ENCODE measurements at regions not wholly inside any gene's neighbourhood (a gene's known extent, or its start where the extent isn't known, plus 50 kb on each side); places are given as distances from the start of the nearest gene placed in this dataset.

DNA sequence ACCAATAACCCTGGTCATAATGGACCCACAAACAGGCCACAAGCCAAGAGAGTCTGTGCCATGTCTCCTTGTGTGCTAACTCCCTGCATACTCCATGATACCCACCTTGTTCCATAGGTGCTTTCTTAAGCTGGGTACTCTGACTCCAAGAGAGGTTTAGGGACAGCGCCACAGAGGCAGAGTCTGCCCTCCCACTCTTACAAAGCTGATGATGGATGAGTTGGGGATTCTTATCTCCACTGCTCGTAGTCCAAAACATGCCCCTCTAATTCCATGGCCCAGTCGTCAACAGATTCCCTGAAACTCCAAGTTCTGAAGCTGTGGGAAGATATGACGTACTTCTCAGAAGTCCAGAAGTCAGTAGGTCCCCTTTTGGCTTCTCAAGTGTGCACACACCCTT, 184.4 kb upstream of the CCL2 start:
- H3K4me3 ChIP-seq (ENCODE audit: insufficient read depth, low read length), result no peak overlapping the region
- H2AFZ ChIP-seq (ENCODE audit: low read length), result no peak overlapping the region
- H3K27ac ChIP-seq (ENCODE audit: low read depth, low read length), result no peak overlapping the region
- H3K79me2 ChIP-seq (ENCODE audit: insufficient read depth, low read length), result no peaks in the 10 kb centered on the region
- H3K27me3 ChIP-seq (ENCODE audit: insufficient read depth, low read length), result no peaks in the 10 kb centered on the region
- no peak for TF ChIP-seq CTCF (IDR thresholded peaks at IDR 0.05; ENCODE audit: extremely low read depth, low read depth, low read length)
- no peaks in the 10 kb centered on the region for H4K20me1 ChIP-seq (ENCODE audit: insufficient read depth, low read length)
- no peaks in the 10 kb centered on the region for H3K9me3 ChIP-seq (ENCODE audit: low read depth, low read length)
- H3K36me3 ChIP-seq (ENCODE audit: insufficient read depth, low read length), result no peaks in the 10 kb centered on the region
- no peak overlapping the region for H3K4me2 ChIP-seq (ENCODE audit: insufficient read depth, low read length)
- no peaks in the 10 kb centered on the region for H3K4me1 ChIP-seq (ENCODE audit: insufficient read depth, low read length)
- no peak for DNase-seq (ENCODE audit: insufficient read length, low spot score, missing footprints)

DNA sequence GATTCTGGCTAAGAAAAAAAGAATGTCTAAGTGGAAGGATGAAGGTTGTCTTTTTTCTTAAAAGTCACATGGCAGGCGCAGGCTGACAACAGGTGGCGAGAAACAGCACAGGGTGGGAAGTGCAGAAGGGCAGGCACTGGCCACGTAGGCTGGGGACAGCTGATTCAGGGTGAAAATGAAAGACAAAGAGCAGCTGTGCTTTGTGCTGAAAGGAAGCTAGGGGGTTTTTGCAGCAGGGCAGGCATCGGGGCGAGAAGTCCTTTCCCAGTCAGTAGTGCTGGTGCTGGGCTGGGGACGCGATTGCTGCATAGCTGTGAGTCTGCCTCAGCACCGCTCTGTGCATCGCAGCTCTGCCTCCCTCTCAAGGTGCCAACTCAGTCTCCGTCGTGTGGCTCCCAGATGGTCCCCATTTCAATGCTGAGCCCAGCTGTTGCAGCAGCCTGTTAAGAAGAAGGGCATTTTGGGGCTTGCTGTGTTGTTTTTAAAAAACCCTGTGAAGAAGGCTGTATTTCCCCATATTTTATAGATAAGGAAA, 183.1 kb upstream of the CCL2 start:
- H3K4me3 ChIP-seq (ENCODE audit: insufficient read depth, low read length), result no peak overlapping the region
- DNase-seq (ENCODE audit: insufficient read length, low spot score, missing footprints), result no peak
- no peaks in the 10 kb centered on the region for H3K27me3 ChIP-seq (ENCODE audit: insufficient read depth, low read length)
- H3K36me3 ChIP-seq (ENCODE audit: insufficient read depth, low read length), result no peaks in the 10 kb centered on the region
- no peak overlapping the region for H3K27ac ChIP-seq (ENCODE audit: low read depth, low read length)
- no peak for TF ChIP-seq CTCF (IDR thresholded peaks at IDR 0.05; ENCODE audit: extremely low read depth, low read depth, low read length)
- H3K79me2 ChIP-seq (ENCODE audit: insufficient read depth, low read length), result no peaks in the 10 kb centered on the region
- no peaks in the 10 kb centered on the region for H3K4me1 ChIP-seq (ENCODE audit: insufficient read depth, low read length)
- no peak overlapping the region for H3K4me2 ChIP-seq (ENCODE audit: insufficient read depth, low read length)
- no peaks in the 10 kb centered on the region for H4K20me1 ChIP-seq (ENCODE audit: insufficient read depth, low read length)
- no peaks in the 10 kb centered on the region for H3K9me3 ChIP-seq (ENCODE audit: low read depth, low read length)
- H2AFZ ChIP-seq (ENCODE audit: low read length), result no peak overlapping the region

DNA sequence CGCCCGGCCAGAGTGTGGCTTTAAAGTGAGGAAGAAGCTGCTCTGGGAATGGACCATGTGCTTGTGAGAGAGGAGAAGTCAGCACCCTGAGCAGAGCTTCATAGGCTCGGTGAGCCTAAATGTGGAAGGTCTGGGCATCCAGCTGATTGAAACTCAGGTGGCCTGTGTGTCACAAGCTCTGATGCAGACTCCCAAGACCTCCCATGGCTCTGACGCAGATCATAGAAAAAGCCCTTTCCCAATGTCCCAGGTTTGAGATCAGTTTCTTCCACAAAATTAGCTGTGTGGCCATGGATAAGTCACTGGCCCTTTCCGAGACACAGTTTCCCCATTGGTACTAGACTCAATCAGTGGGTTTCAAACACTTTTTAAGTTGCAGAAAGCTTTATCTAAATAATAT, 180.0 kb upstream of the CCL2 start:
- Histone ChIP-seq H2AFZ (ENCODE audit: low read length) (no peak overlapping the region), H3K4me3 (ENCODE audit: insufficient read depth, low read length) (no peak overlapping the region), H3K27ac (ENCODE audit: low read depth, low read length) (no peak overlapping the region), H3K27me3 (ENCODE audit: insufficient read depth, low read length) (no peaks in the 10 kb centered on the region), H3K36me3 (ENCODE audit: insufficient read depth, low read length) (no peaks in the 10 kb centered on the region), H3K79me2 (ENCODE audit: insufficient read depth, low read length) (no peaks in the 10 kb centered on the region), H4K20me1 (ENCODE audit: insufficient read depth, low read length) (no peaks in the 10 kb centered on the region), H3K4me1 (ENCODE audit: insufficient read depth, low read length) (no peaks in the 10 kb centered on the region), H3K4me2 (ENCODE audit: insufficient read depth, low read length) (no peak overlapping the region), H3K9me3 (ENCODE audit: low read depth, low read length) (no peaks in the 10 kb centered on the region)
- no peak for DNase-seq (ENCODE audit: insufficient read length, low spot score, missing footprints)
- no peak for TF ChIP-seq CTCF (IDR thresholded peaks at IDR 0.05; ENCODE audit: extremely low read depth, low read depth, low read length)

- Histone ChIP-seq H2AFZ (ENCODE audit: low read length) (no peak overlapping the region), H4K20me1 (ENCODE audit: insufficient read depth, low read length) (no peaks in the 10 kb centered on the region), H3K4me1 (ENCODE audit: insufficient read depth, low read length) (no peaks in the 10 kb centered on the region), H3K27ac (ENCODE audit: low read depth, low read length) (no peak overlapping the region), H3K4me3 (ENCODE audit: insufficient read depth, low read length) (no peak overlapping the region), H3K36me3 (ENCODE audit: insufficient read depth, low read length) (no peaks in the 10 kb centered on the region), H3K4me2 (ENCODE audit: insufficient read depth, low read length) (no peak overlapping the region), H3K27me3 (ENCODE audit: insufficient read depth, low read length) (no peaks in the 10 kb centered on the region), H3K9me3 (ENCODE audit: low read depth, low read length) (no peaks in the 10 kb centered on the region), H3K79me2 (ENCODE audit: insufficient read depth, low read length) (no peaks in the 10 kb centered on the region)
- DNase-seq (ENCODE audit: insufficient read length, low spot score, missing footprints), result no peak
- TF ChIP-seq CTCF (IDR thresholded peaks at IDR 0.05; ENCODE audit: extremely low read depth, low read depth, low read length), result no peak
Observed at GRCh38 chr17:34076743-34077631, 178.1 kb upstream of the CCL2 start.
